ENCODE measurements at regions not wholly inside any gene's neighbourhood (a gene's known extent, or its start where the extent isn't known, plus 50 kb on each side); places are given as distances from the start of the nearest gene placed in this dataset.

- H3K9ac ChIP-seq (ENCODE audit: control insufficient read depth, extremely low read depth, insufficient read depth, low read length) = no peak overlapping the region
- H3K36me3 ChIP-seq (ENCODE audit: control insufficient read depth in 2 of 2, extremely low read depth in 1 of 2, insufficient read depth in 2 of 2, low read length in 2 of 2) = no peaks in the 10 kb centered on the region
- peak overlapping the region; percentile 0 for H3K4me2 ChIP-seq (ENCODE audit: control insufficient read depth, extremely low read depth, insufficient read depth, low read depth, low read length)
- H3K27ac ChIP-seq (ENCODE audit: control insufficient read depth, insufficient read depth, low read length) = no peak overlapping the region
- TF ChIP-seq EZH2 (IDR thresholded peaks at IDR 0.05; ENCODE audit: low read length) (no peak), CTCF (optimal IDR thresholded peaks at IDR 0.05 in 1 of 3, IDR thresholded peaks at IDR 0.05 in 1 of 3, conservative IDR thresholded peaks at IDR 0.05 in 1 of 3; ENCODE audit: extremely low read depth in 1 of 3, insufficient read depth in 2 of 3, low read length in 3 of 3) (no peak)
- no peak overlapping the region for H2AFZ ChIP-seq (ENCODE audit: control insufficient read depth, low read length)
- H3K27me3 ChIP-seq (ENCODE audit: control insufficient read depth, extremely low read depth, insufficient read depth, low read length) = no peaks in the 10 kb centered on the region
- H3K4me3 ChIP-seq (ENCODE audit: control insufficient read depth in 2 of 3, extremely low read depth in 1 of 3, insufficient read depth in 2 of 3, low read depth in 1 of 3, low read length in 3 of 3) = no peak overlapping the region
- dilution Hi-C loops (cut with MboI; ENCODE audit: extremely low pct_ligation_motif_present, low sequenced_read_pairs) = no loop called here
- DNase-seq (ENCODE audit: low read depth, low spot score) (no peak), FAIRE-seq (no peak)
- H4K20me1 ChIP-seq (ENCODE audit: control insufficient read depth, extremely low read depth, insufficient read depth, low read length) = no peaks in the 10 kb centered on the region
- H3K79me2 ChIP-seq (ENCODE audit: control insufficient read depth, insufficient read depth, low read length) = no peaks in the 10 kb centered on the region
- no peaks in the 10 kb centered on the region for H3K9me3 ChIP-seq (ENCODE audit: control insufficient read depth, low read depth, low read length)
- H3K4me1 ChIP-seq (ENCODE audit: control insufficient read depth, extremely low read depth, insufficient read depth, low read length) = no peaks in the 10 kb centered on the region
- H3K9me1 ChIP-seq (ENCODE audit: control insufficient read depth, extremely low read depth, insufficient read depth, low read length) = no peaks in the 10 kb centered on the region
These were observed 142.4 kb upstream of the MYOCD start for GRCh38 chr17:12523244-12523643.

GRCh38 chr17:12528036-12528435, 137.7 kb upstream of the MYOCD start:
- DNase-seq (ENCODE audit: low read depth, low spot score) (no peak), FAIRE-seq (no peak)
- H3K9me3 ChIP-seq (ENCODE audit: control insufficient read depth, low read depth, low read length) = no peaks in the 10 kb centered on the region
- no peak overlapping the region for H3K4me3 ChIP-seq (ENCODE audit: control insufficient read depth in 2 of 3, extremely low read depth in 1 of 3, insufficient read depth in 2 of 3, low read depth in 1 of 3, low read length in 3 of 3)
- no peaks in the 10 kb centered on the region for H4K20me1 ChIP-seq (ENCODE audit: control insufficient read depth, extremely low read depth, insufficient read depth, low read length)
- H3K36me3 ChIP-seq (ENCODE audit: control insufficient read depth in 2 of 2, extremely low read depth in 1 of 2, insufficient read depth in 2 of 2, low read length in 2 of 2) = no peaks in the 10 kb centered on the region
- no peaks in the 10 kb centered on the region for H3K4me1 ChIP-seq (ENCODE audit: control insufficient read depth, extremely low read depth, insufficient read depth, low read length)
- H3K27me3 ChIP-seq (ENCODE audit: control insufficient read depth, extremely low read depth, insufficient read depth, low read length) = no peaks in the 10 kb centered on the region
- H2AFZ ChIP-seq (ENCODE audit: control insufficient read depth, low read length) = no peak overlapping the region
- dilution Hi-C loops (cut with MboI; ENCODE audit: extremely low pct_ligation_motif_present, low sequenced_read_pairs) = no loop called here
- no peak overlapping the region for H3K4me2 ChIP-seq (ENCODE audit: control insufficient read depth, extremely low read depth, insufficient read depth, low read depth, low read length)
- TF ChIP-seq EZH2 (IDR thresholded peaks at IDR 0.05; ENCODE audit: low read length) = no peak
- H3K9me1 ChIP-seq (ENCODE audit: control insufficient read depth, extremely low read depth, insufficient read depth, low read length) = no peaks in the 10 kb centered on the region
- H3K79me2 ChIP-seq (ENCODE audit: control insufficient read depth, insufficient read depth, low read length) = no peaks in the 10 kb centered on the region
- no peak overlapping the region for H3K27ac ChIP-seq (ENCODE audit: control insufficient read depth, insufficient read depth, low read length)
- no peak overlapping the region for H3K9ac ChIP-seq (ENCODE audit: control insufficient read depth, extremely low read depth, insufficient read depth, low read length)

GRCh38 chr17:12530161-12530560, 135.5 kb upstream of the MYOCD start:
- no peak overlapping the region for H2AFZ ChIP-seq (ENCODE audit: control insufficient read depth, low read length)
- no peak overlapping the region for H3K27ac ChIP-seq (ENCODE audit: control insufficient read depth, insufficient read depth, low read length)
- no peak for FAIRE-seq

More at GRCh38 chr17:12530161-12530560, 135.5 kb upstream of the MYOCD start:
- Histone ChIP-seq H3K36me3 (ENCODE audit: control insufficient read depth in 2 of 2, extremely low read depth in 1 of 2, insufficient read depth in 2 of 2, low read length in 2 of 2) (no peaks in the 10 kb centered on the region), H3K9me3 (ENCODE audit: control insufficient read depth, low read depth, low read length) (no peaks in the 10 kb centered on the region), H3K4me1 (ENCODE audit: control insufficient read depth, extremely low read depth, insufficient read depth, low read length) (no peaks in the 10 kb centered on the region), H3K9ac (ENCODE audit: control insufficient read depth, extremely low read depth, insufficient read depth, low read length) (no peak overlapping the region), H3K79me2 (ENCODE audit: control insufficient read depth, insufficient read depth, low read length) (no peaks in the 10 kb centered on the region), H3K4me2 (ENCODE audit: control insufficient read depth, extremely low read depth, insufficient read depth, low read depth, low read length) (no peak overlapping the region), H3K9me1 (ENCODE audit: control insufficient read depth, extremely low read depth, insufficient read depth, low read length) (no peaks in the 10 kb centered on the region), H3K27me3 (ENCODE audit: control insufficient read depth, extremely low read depth, insufficient read depth, low read length) (no peaks in the 10 kb centered on the region), H4K20me1 (ENCODE audit: control insufficient read depth, extremely low read depth, insufficient read depth, low read length) (no peaks in the 10 kb centered on the region), H3K4me3 (ENCODE audit: control insufficient read depth in 2 of 3, extremely low read depth in 1 of 3, insufficient read depth in 2 of 3, low read depth in 1 of 3, low read length in 3 of 3) (no peak overlapping the region)
- dilution Hi-C loops (cut with MboI; ENCODE audit: extremely low pct_ligation_motif_present, low sequenced_read_pairs) = no loop called here
- no peak for DNase-seq (ENCODE audit: low read depth, low spot score)
- TF ChIP-seq CTCF (optimal IDR thresholded peaks at IDR 0.05 in 1 of 3, IDR thresholded peaks at IDR 0.05 in 1 of 3, conservative IDR thresholded peaks at IDR 0.05 in 1 of 3; ENCODE audit: extremely low read depth in 1 of 3, insufficient read depth in 2 of 3, low read length in 3 of 3) (no peak), EZH2 (IDR thresholded peaks at IDR 0.05; ENCODE audit: low read length) (no peak)
